CD4-positive, alpha-beta T cell treated with Interleukin-15 for 1 hour (primary cell): ENCODE measurements at regions not wholly inside any gene's neighbourhood (a gene's known extent, or its start where the extent isn't known, plus 50 kb on each side); places are given as distances from the start of the nearest gene placed in this dataset.
A peak's percentile ranks its signal among the peaks of the same experiment; 100 is the strongest.

ENCODE experiments used
- DNase-seq: peaks from one replicate; pipeline ENCODE4 v3.0.0-alpha.2; 2020

- DNase-seq: peak; percentile 23
Measured at GRCh38 chr6:2534406-2535042, 216.2 kb downstream of the MYLK4 start.

GRCh38 chr6:2531426-2532215 lies 219.1 kb downstream of the MYLK4 start:
- no peak for DNase-seq

DNA sequence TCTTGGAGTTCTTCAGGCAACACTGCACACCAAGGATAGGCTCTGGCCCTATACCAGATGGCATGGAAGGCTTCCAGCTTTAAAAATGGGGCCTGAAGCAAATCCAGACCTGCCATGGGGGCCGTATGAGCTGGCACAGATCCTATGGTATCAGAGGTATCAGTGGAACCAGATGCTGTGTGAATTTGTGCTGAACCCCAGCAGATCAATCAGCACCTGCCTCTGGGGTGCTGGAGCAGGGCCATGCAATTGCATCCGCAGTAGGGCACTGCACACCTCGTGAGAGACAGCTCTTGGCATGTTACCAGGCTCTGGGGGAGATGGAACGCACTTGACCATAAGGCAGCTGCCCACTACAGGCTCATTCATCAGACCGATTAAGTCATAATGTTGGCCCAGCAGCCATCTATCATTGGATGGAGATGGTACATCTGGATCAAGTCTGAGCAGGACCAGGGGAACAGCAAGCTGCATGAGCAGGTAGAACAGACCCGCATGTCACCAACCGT lies 221.5 kb downstream of the MYLK4 start:
- DNase-seq: no peak

DNA sequence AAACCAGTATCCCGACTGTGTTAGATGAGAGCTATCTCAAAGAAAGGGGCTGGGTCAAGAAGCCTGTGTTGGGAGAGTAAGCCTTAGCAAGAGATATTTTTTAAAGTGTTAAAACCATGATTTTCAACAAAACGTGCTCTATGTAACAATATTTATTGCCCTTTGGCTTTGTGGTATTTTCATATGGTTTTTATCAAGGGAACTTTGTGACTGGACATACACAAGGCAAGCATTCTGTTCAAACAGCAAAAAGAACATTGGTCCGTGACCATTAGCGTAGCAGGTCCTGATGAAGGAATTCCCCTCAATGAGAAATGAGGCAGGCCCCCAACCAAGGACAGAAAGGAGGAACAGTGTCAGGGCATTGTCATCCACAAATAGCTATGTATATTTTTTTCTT lies 222.6 kb downstream of the MYLK4 start:
- no peak for DNase-seq

DNA sequence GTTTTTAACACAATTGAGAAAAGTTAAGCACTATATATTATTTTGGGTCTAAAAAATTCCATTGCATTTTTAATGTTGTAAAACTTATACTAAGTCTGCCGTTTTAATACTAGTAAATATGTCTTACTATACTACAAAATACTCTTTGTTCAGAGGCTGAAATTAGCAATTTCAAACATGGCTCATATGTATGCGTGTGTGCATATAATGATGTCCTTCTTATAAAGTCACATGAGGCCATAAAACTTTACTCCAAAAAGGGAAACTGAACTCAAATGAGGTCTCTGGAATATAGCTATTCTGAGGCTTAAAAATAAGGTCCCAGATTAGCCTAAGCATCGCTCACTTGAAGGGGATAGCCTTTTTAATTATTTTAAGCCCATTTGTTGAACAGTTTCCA lies 224.0 kb downstream of the MYLK4 start:
- no peak for DNase-seq

GRCh38 chr6:2524090-2524489 lies 226.6 kb downstream of the MYLK4 start:
- DNase-seq: no peak

GRCh38 chr6:2523061-2523460 lies 227.7 kb downstream of the MYLK4 start:
- no peak for DNase-seq

DNA sequence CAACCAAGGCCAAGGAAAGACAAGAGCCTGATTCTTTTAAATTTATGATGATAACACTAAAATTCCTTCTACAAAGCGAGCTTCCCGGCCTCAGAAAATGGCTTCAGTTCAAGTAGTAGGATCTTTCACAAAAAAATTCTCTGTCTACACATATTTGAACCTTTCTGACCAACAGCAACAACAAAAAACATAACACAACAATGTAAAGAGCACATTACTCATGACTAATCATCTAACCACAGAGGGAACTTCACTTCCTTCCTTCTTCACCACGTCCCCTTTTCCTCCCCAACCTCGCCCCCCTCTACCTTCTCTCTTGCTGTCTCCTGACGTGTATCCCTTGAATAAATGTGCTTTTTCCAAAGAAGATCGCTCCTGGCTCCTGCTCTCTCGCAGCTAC lies 228.2 kb downstream of the MYLK4 start:
- DNase-seq: no peak

- no peak for DNase-seq
Measured at GRCh38 chr6:2517855-2518473, 232.8 kb downstream of the MYLK4 start.

DNA sequence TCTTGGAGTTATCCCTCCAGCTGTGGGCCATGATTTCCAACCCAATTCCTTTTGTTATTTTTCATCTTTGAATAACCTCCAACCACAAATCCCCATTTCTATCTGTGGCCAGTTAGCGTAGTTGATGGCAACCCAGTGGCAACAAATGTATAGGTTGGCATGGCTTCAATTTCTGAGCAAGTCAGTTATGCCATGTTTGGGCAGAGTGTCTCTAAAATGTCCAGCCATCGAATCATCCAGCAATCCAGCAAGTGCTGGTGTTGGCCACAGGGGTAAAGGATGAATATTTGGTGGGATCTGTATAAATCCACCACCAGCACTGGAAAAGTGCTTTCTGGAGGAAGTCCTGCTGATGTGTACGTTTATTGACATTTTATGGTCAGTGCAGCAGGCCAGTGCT lies 233.3 kb downstream of the MYLK4 start:
- DNase-seq: no peak

- DNase-seq: no peak
Measured at GRCh38 chr6:2516059-2516458, 234.7 kb downstream of the MYLK4 start.

DNA sequence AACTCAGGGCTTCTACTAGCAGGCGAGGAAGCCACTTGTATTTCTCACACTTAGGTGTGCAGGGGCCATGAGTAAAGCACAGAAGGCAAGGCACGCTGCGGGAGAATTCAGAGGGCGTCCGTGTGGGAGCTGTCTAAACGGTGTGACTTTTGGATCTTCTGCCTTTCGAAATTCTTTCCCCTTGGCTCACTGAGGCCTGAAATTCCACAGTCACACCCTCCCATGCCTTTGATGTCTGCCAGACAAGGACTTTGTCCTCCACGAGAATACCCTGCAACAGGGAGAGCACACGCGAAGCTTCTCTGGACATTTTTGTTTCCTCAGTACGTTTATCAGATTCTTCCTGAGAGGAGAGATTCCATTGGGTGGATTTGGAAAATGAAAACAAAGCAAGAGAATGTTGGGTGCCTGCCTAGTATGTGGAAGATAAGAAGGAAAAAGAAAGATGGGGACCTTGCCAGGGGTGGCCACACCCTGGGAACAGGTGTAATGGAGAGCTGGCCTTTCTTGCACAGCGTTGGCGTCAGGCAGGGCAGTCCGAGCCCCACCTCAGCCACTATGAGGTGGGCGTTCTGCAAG lies 235.7 kb downstream of the MYLK4 start:
- DNase-seq: no peak

- DNase-seq: no peak
Measured at GRCh38 chr6:2512802-2513201, 237.9 kb downstream of the MYLK4 start.

- no peak for DNase-seq
Measured at GRCh38 chr6:2510316-2510715, 240.4 kb downstream of the MYLK4 start.

- no peak for DNase-seq
Measured at GRCh38 chr6:2509711-2510110, 241.0 kb downstream of the MYLK4 start.

DNA sequence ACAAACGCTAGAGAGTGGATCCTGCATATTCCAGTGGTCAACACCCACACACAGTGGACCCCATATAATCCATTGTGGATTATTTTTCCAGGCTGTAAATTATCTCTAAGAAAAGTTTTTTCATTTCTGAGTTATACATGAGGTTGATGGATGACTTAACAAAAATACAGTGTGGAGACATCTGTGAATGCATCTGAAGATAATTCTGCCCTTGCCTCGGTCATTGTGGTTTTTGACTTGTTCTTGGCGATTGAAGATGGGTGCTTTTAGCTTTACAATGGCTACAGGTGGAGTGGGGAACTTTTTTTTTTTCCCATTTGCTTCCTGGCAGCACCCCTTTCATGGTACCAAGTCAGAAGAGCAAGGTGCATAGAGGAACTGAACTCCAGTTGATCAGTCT lies 242.7 kb downstream of the MYLK4 start:
- DNase-seq: no peak

DNA sequence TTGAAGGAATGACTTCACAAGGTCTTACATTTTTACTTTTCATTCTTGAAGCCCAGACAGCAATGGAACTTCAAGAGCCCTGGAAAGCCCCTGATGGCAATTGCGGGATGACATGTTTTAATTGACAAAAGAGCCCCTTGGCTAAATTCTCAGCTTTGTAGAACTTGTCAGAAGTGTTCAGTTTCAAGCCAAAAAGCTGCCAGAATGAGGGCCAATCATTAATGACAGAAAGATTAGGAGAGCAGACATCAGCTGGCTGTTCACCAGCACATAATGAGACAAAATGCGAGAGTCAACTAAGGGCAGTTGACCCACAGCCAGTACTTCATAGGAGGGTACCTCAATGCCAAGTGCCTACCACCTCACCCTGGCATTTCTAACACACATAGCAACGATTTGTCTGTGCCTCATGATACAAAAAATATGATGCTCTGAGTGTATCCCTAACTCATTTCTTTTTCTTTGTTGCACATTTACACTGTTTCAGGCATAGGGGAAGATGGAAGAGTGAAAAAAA lies 243.1 kb downstream of the MYLK4 start:
- no peak for DNase-seq

DNA sequence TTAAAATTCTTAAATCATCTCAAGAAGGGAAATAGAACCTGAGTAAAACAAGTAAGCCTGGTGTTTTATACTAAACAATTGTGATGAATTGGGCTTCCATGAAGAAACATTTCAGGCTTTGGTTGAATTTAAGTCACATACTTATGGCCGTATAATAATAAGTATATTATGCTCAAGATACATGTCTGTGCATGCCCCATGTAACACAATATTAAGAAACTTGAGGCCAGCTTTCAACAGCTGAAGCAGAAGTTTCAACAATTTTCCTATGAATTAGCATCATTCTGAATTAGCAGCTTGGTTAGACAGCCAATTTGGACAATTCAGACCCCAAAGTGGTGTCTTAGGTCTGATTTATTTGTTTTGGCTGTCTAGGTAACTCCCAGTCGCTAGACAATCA lies 243.7 kb downstream of the MYLK4 start:
- no peak for DNase-seq

DNA sequence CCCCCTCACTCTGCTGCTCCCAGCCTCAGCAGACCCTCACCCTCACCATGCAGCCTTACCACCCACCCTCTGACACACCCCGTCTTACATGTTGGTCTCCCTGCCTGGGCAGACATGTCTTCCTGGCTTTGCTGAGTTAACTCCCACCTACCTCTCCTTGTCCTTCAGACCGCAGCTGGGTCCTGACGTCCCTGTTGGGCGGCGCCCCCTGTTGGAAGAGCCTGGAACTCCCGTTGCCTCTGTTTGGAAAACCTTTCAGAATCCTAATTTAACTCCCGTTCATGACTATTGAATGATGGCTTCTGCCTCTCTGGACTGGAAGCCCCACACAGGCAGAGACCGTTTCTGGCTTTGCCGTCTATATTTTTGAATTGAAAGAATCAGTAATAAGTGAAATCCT lies 245.1 kb downstream of the MYLK4 start:
- DNase-seq: no peak

DNA sequence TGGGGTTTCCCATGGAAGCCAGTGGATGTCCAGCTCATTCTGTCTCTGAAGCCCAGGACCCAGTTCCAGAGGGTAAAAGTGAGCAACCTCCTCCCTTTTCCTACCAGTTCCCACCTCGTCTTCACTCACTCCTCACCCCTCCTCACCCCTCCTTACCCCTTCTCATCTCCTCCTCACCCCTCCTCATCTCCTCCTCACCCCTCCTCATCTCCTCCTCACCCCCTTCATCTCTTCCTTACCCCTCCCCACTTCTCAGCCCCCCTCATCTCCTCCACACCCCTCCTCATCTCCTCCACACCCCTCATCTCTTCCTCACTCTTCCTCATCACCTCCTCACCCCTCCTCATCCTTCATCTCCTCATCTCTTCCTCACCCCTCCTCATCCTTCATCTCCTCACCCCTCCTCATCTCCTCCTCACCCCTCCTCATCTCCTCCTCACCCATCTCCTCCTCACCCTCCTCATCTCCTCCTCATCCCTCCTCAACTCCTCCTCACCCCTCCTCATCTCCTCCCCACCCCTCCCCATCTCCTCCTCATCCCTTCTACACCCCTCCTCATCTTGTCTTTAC lies 246.1 kb downstream of the MYLK4 start:
- no peak for DNase-seq

- DNase-seq: no peak
Measured at GRCh38 chr6:2503816-2504494, 246.8 kb downstream of the MYLK4 start.

DNA sequence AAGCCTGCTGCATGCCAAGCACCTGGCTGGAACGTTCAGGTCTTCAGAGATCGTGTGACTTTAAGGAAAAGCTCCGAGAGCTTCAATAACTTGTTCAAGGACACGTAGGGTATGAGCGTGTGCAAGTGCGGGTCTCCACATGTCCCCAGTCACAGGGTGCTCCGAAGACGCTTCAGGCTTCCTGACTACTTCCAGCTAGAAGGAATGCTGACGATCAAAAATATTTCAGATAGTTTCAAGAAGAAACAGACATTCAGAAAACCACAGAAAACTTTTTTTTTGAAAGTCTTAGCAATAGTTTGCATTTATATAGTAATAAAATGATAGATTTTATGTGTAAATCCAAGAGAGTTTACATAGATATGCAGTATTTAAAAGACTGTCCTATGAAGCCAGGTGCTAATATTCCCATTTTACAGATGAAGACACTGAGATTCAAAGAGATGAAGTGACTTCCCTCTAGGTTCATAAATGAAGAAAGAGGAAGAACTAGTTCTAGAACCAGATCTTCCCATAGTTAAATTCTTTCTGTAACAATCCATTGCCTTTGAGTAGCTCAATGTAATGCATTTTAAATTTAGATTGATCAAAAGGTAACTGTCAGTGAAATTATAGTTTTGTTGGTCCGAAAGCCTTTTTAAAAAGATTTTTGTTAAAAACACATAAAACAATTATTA lies 247.6 kb downstream of the MYLK4 start:
- DNase-seq: no peak
